Peyer's patch (tissue), 4 donors: ENCODE measurements at regions not wholly inside any gene's neighbourhood (a gene's known extent, or its start where the extent isn't known, plus 50 kb on each side); places are given as distances from the start of the nearest gene placed in this dataset.

Source experiments
- CTCF ChIP-seq, 6 experiments: fragments of 450-650 bp in 4 of 6; fragments of 200-600 bp in 2 of 6; sonication (generic) in 1 of 6; IDR thresholded peaks; one replicate each; pipeline ENCODE4 v1.5.1; 2017 to 2019; ENCODE audit warnings: antibody characterized with exemption in 6 of 6, mild to moderate bottlenecking in 3 of 6, moderate library complexity in 1 of 6
- POLR2A ChIP-seq, 2 donors: fragments of 450-650 bp; IDR thresholded peaks; one replicate each; pipeline ENCODE4 v1.5.1; 2017; ENCODE audit warnings: antibody characterized with exemption in 2 of 2, mild to moderate bottlenecking in 2 of 2, moderate library complexity in 2 of 2

GRCh38 chr2:61670591-61671501 lies 132.7 kb upstream of the XPO1 start:
- TF ChIP-seq CTCF (IDR thresholded peaks at IDR 0.05) = peak in 1 of 6 experiments; percentile 3
- peak in 1 of 2 donors; percentile 9 for TF ChIP-seq POLR2A (IDR thresholded peaks at IDR 0.05)
